Activated CD8-positive, alpha-beta memory T cell treated with anti-CD3 and anti-CD28 coated beads for 4 hours (primary cell): ENCODE measurements at regions not wholly inside any gene's neighbourhood (a gene's known extent, or its start where the extent isn't known, plus 50 kb on each side); places are given as distances from the start of the nearest gene placed in this dataset.

ENCODE experiments used
- DNase-seq, 2 donors: peaks; one replicate each; pipeline ENCODE4 v3.0.0-alpha.2; 2020; ENCODE audit warnings: low read depth in 2 of 2

GRCh38 chr12:14253496-14253895 is 112.0 kb upstream of the ATF7IP start:
- DNase-seq: no peak

- DNase-seq: no peak
These were observed 110.7 kb upstream of the ATF7IP start for GRCh38 chr12:14254781-14255180.

GRCh38 chr12:14256121-14256520 is 109.4 kb upstream of the ATF7IP start:
- DNase-seq: peak in 1 of 2 donors; percentile 15

GRCh38 chr12:14256555-14257169 is 108.8 kb upstream of the ATF7IP start:
- peak; percentile 36 to 53 for DNase-seq

- no peak for DNase-seq
These were observed 108.2 kb upstream of the ATF7IP start for GRCh38 chr12:14257303-14257733.

- peak; percentile 44 to 67 for DNase-seq
These were observed 107.5 kb upstream of the ATF7IP start for GRCh38 chr12:14257734-14258574.

- DNase-seq: no peak
These were observed 106.9 kb upstream of the ATF7IP start for GRCh38 chr12:14258575-14258940.

- DNase-seq: no peak
These were observed 105.9 kb upstream of the ATF7IP start for GRCh38 chr12:14259481-14260010.

- no peak for DNase-seq
These were observed 105.2 kb upstream of the ATF7IP start for GRCh38 chr12:14260011-14260993.

GRCh38 chr12:14261096-14261495 is 104.4 kb upstream of the ATF7IP start:
- DNase-seq: no peak

GRCh38 chr12:14261861-14262260 is 103.6 kb upstream of the ATF7IP start:
- no peak for DNase-seq

- DNase-seq: no peak
These were observed 102.5 kb upstream of the ATF7IP start for GRCh38 chr12:14262771-14263511.

GRCh38 chr12:14263742-14264141 is 101.7 kb upstream of the ATF7IP start:
- DNase-seq: no peak

GRCh38 chr12:14264316-14264715 is 101.2 kb upstream of the ATF7IP start:
- DNase-seq: no peak

GRCh38 chr12:14264778-14265177 is 100.7 kb upstream of the ATF7IP start:
- no peak for DNase-seq

- DNase-seq: no peak
These were observed 97.4 kb upstream of the ATF7IP start for GRCh38 chr12:14268120-14268515.

GRCh38 chr12:14270392-14270791 is 95.1 kb upstream of the ATF7IP start:
- no peak for DNase-seq

GRCh38 chr12:14272956-14273912 is 92.2 kb upstream of the ATF7IP start:
- no peak for DNase-seq

- DNase-seq: no peak
These were observed 91.6 kb upstream of the ATF7IP start for GRCh38 chr12:14273913-14274311.

GRCh38 chr12:14275111-14275510 is 90.4 kb upstream of the ATF7IP start:
- DNase-seq: no peak
